Small intestine (tissue), 7 donors: ENCODE measurements at regions not wholly inside any gene's neighbourhood (a gene's known extent, or its start where the extent isn't known, plus 50 kb on each side); places are given as distances from the start of the nearest gene placed in this dataset.
"Not testable (repeated sequence)": the region's sequence is repeated elsewhere in the genome, so short reads cannot be mapped to it uniquely, and the experiment has no call there.

ENCODE experiments used
- DNase-seq, 2 donors: peaks; one replicate each; pipeline versions ENCODE4 v3.0.0 to v3.0.0-alpha.2; 2013
- FAIRE-seq: peaks from 2 replicates; lab custom pipeline; 2012; peaks lifted over from hg19 to GRCh38; lab: Jason Lieb, UNC
- H3K27ac ChIP-seq, 3 donors: one replicate each; pipeline ENCODE4 v1.5.1; 2013; ENCODE audit warnings: low read length in 2 of 3, mild to moderate bottlenecking in 2 of 3, control low read depth in 1 of 3, inconsistent platforms in 1 of 3, low read depth in 1 of 3, moderate library complexity in 1 of 3
- H3K27me3 ChIP-seq, 3 donors: one replicate each; pipeline ENCODE4 v1.6.1; 2013; ENCODE audit warnings: low read length in 3 of 3, inconsistent platforms in 1 of 3; ENCODE audit not compliant: control insufficient read depth in 3 of 3, insufficient read depth in 3 of 3
- H3K36me3 ChIP-seq, 3 donors: one replicate each; pipeline ENCODE4 v1.6.1; 2013; ENCODE audit warnings: low read length in 3 of 3, inconsistent platforms in 1 of 3, low read depth in 1 of 3, mild to moderate bottlenecking in 1 of 3, moderate library complexity in 1 of 3; ENCODE audit not compliant: control insufficient read depth in 3 of 3, insufficient read depth in 2 of 3
- H3K4me1 ChIP-seq, 3 donors: one replicate each; pipeline ENCODE4 v1.6.1; 2013; ENCODE audit warnings: low read length in 2 of 3, inconsistent platforms in 1 of 3, low read depth in 1 of 3, mild to moderate bottlenecking in 1 of 3, moderate library complexity in 1 of 3; ENCODE audit not compliant: control insufficient read depth in 3 of 3, insufficient read depth in 2 of 3
- H3K4me3 ChIP-seq, 3 donors: one replicate each; pipeline ENCODE4 v1.5.1; 2013; ENCODE audit warnings: low read length in 3 of 3, control low read depth in 1 of 3, inconsistent platforms in 1 of 3, low read depth in 1 of 3, mild to moderate bottlenecking in 1 of 3, moderate library complexity in 1 of 3
- H3K9me3 ChIP-seq, 2 donors: one replicate each; pipeline ENCODE4 v1.6.1; 2013; ENCODE audit warnings: low read depth in 1 of 2, low read length in 1 of 2; ENCODE audit not compliant: control insufficient read depth in 2 of 2, insufficient read depth in 1 of 2
- WGBS, 3 donors: extraction: QIAGEN DNeasy Blood & Tissue Kit; methylation state at CpG; one replicate each; pipeline ENCODE4 v1.1.7; 2013; 5-methylcytosine and 5-hydroxymethylcytosine counted together
- donor health status: healthy with polysubstance abuse.
- donor health status: control.
- donor health status: control.
- donor health status: Bipolar disorder and iron deficiency.
- donor health status: healthy.

GRCh38 chr7:42727451-42727850 lies 184.4 kb downstream of the C7orf25 start:
- H3K36me3 ChIP-seq, result no peaks in the 10 kb centered on the region
- H3K4me3 ChIP-seq, result no peak overlapping the region
- 52 to 60% (median 56%) methylated on average over 2 of the region's 2 CpGs for WGBS, 3 donors
- no peak overlapping the region for H3K27ac ChIP-seq
- H3K9me3 ChIP-seq, result no peaks in the 10 kb centered on the region
- no peaks in the 10 kb centered on the region for H3K4me1 ChIP-seq
- no peaks in the 10 kb centered on the region for H3K27me3 ChIP-seq
- FAIRE-seq (no peak), DNase-seq (no peak)

DNA sequence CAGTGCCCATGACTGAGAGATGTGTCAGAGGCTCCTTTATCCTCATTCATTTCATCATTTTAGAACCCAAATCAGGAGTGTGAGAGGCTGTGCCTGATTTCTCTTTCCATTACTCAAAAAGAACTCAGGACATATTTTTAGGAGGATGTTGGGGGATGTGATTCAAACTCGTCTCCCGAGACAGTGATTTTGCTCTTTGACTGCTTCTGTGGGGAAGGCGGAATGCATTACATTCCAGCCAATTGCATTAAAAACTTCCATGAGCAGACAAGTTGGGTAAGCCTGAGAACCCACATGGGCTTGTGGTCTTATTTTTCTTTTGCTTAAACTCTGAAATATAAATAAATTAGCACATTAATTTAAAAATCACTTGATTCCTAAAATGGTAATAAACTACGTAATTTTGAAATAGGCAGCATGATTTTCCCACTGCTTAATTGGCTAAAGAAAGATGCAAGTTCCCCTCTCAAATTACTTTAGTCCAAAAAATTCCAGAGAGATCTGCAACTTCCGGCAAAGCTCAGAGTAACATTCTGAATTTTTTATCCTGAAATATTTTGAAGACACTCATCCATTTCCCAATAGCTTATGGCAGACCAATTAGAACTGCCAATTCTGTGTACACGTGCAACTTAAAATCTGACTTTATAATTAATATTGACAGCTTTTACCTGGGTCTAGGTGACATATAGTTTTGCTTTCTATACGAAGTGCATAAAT lies 185.6 kb downstream of the C7orf25 start:
- 70 to 78% (median 75%) methylated on average over 7 of the region's 7 CpGs for WGBS, 3 donors
- no peak for FAIRE-seq

GRCh38 chr7:42722716-42723115 lies 189.2 kb downstream of the C7orf25 start:
- Histone ChIP-seq H3K4me1 (no peaks in the 10 kb centered on the region), H3K27me3 (no peaks in the 10 kb centered on the region), H3K9me3 (no peaks in the 10 kb centered on the region), H3K4me3 (no peak overlapping the region), H3K36me3 (no peaks in the 10 kb centered on the region), H3K27ac (no peak overlapping the region)
- DNase-seq (no peak), FAIRE-seq (no peak)
- 88 to 94% (median 93%) methylated on average over 3 of the region's 3 CpGs for WGBS, 3 donors

More for the DNA sequence above, 185.6 kb downstream of the C7orf25 start:
- no peaks in the 10 kb centered on the region for H3K4me1 ChIP-seq
- H3K27ac ChIP-seq, result no peak overlapping the region
- DNase-seq, result no peak
- H3K4me3 ChIP-seq, result no peak overlapping the region
- no peaks in the 10 kb centered on the region for H3K27me3 ChIP-seq
- no peaks in the 10 kb centered on the region for H3K36me3 ChIP-seq
- no peaks in the 10 kb centered on the region for H3K9me3 ChIP-seq

DNA sequence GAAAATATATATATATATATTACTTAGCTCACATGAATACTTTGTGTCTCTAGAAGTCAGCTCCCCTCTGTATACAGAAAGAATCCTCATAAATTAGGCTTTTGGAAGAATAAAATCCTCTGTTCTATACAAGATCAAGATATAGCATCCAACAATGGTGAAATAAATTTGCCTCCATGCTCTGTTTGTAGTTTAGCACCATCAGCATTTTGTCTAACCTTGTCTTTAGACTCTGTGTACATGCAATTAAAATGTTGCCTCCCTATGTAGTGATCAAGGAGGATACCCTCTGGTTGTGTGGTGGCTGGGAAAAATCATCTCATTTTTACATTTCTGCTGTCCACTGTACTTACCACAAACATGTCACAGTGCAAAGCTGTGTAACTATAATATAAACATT lies 189.7 kb downstream of the C7orf25 start:
- Histone ChIP-seq H3K4me1 (no peaks in the 10 kb centered on the region), H3K27ac (no peak overlapping the region), H3K9me3 (no peaks in the 10 kb centered on the region), H3K36me3 (no peaks in the 10 kb centered on the region), H3K27me3 (no peaks in the 10 kb centered on the region), H3K4me3 (no peak overlapping the region)
- FAIRE-seq, result no peak
- no peak for DNase-seq

DNA sequence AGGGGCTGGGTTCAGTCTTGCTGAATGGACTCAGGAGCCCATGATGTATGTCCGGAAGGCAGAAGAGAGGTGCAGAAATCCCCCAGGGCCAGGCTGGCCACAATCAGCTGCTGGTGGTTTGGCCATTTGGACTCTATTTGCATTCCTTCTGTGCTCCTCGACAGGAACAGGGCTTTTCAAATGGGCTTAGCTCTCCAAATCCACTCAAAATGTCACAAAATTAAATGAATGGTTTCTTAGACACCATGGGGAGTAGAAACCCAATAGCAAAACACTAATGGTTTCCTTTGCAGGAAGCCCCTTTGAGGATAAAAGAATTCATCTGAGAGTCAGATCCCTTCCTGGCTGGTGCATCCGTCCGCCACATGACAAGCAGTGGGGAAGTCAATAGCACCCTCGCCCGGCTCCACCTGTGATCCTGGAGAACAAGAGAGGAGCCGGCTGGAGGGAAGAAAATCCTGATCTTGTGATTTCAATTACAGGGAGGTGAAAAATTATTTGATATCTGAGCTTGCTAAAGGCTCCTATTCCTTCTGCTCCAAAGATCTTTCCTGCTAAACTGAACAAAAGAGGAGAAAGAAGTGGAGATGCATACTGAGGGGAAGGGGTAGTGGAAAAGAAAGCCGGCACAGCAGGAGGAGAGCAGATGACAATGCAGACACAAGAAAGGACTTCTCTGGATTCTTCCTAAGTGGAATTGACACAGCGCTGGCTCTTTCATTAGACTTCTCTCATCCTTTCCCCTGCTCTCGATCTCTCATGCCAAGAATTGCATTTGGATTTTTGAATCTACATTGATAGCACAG lies 190.7 kb downstream of the C7orf25 start:
- Histone ChIP-seq H3K4me3 (no peak overlapping the region), H3K36me3 (no peaks in the 10 kb centered on the region), H3K4me1 (no peaks in the 10 kb centered on the region), H3K9me3 (no peaks in the 10 kb centered on the region), H3K27me3 (no peaks in the 10 kb centered on the region), H3K27ac (no peak overlapping the region)
- 70 to 83% (median 78%) methylated on average over 10 of the region's 10 CpGs for WGBS, 3 donors
- FAIRE-seq, result no peak
- no peak for DNase-seq

- H3K4me1 ChIP-seq, result no peaks in the 10 kb centered on the region
- no peaks in the 10 kb centered on the region for H3K36me3 ChIP-seq
- no peak overlapping the region for H3K4me3 ChIP-seq
- no peak overlapping the region for H3K27ac ChIP-seq
- DNase-seq (no peak), FAIRE-seq (no peak)
- no peaks in the 10 kb centered on the region for H3K9me3 ChIP-seq
- no peaks in the 10 kb centered on the region for H3K27me3 ChIP-seq
These were observed 191.9 kb downstream of the C7orf25 start for GRCh38 chr7:42720012-42720411.

GRCh38 chr7:42718466-42718865 lies 193.4 kb downstream of the C7orf25 start:
- H3K27me3 ChIP-seq, FAIRE-seq, H3K9me3 ChIP-seq, H3K36me3 ChIP-seq, DNase-seq, H3K4me3 ChIP-seq, H3K27ac ChIP-seq, H3K4me1 ChIP-seq: not testable (repeated sequence)
- 83 to 98% (median 89%) methylated on average over 2 of the region's 2 CpGs for WGBS, 3 donors

- H3K36me3 ChIP-seq, result no peaks in the 10 kb centered on the region
- H3K4me3 ChIP-seq, result no peak overlapping the region
- FAIRE-seq (no peak), DNase-seq (no peak)
- no peaks in the 10 kb centered on the region for H3K27me3 ChIP-seq
- H3K4me1 ChIP-seq, result no peaks in the 10 kb centered on the region
- peaks cover 0 to 11% of the 10 kb centered on the region in 2 donors for H3K9me3 ChIP-seq
- no peak overlapping the region for H3K27ac ChIP-seq
- 45 to 71% (median 64%) methylated on average over 2 of the region's 2 CpGs for WGBS, 3 donors
These were observed 197.5 kb downstream of the C7orf25 start for GRCh38 chr7:42714356-42714755.
